OCI-LY3 (cell line): ENCODE measurements at regions not wholly inside any gene's neighbourhood (a gene's known extent, or its start where the extent isn't known, plus 50 kb on each side); places are given as distances from the start of the nearest gene placed in this dataset.
"Not testable (repeated sequence)": the region's sequence is repeated elsewhere in the genome, so short reads cannot be mapped to it uniquely, and the experiment has no call there.

Source experiments
- H2AFZ ChIP-seq: fragments of 200-600, 300-600 bp; shearing (Covaris generic); 2 replicates; pipeline ENCODE4 v1.6.0; 2014; ENCODE audit warnings: antibody characterized with exemption, low read depth, low read length
- H3K27ac ChIP-seq: fragments of 200-600, 300-600 bp; sonication (generic); 2 replicates; pipeline ENCODE4 v1.5.1; 2014; ENCODE audit warnings: mild to moderate bottlenecking, low read length, moderate library complexity, mixed read lengths
- H3K27me3 ChIP-seq: fragments of 200-600, 300-600 bp; sonication (generic); 2 replicates; pipeline ENCODE4 v1.6.1; 2014; ENCODE audit warnings: low read depth, low read length, mixed read lengths
- H3K36me3 ChIP-seq: fragments of 200-600, 300-600 bp; sonication (generic); replicated peaks from 2 replicates; pipeline ENCODE3; 2014; ENCODE audit warnings: low read depth, low read length, mixed read lengths
- H3K4me1 ChIP-seq: fragments of 300-600, 200-600 bp; sonication (generic); 2 replicates; pipeline ENCODE4 v1.6.1; 2014; ENCODE audit warnings: low read length, mixed read lengths
- H3K4me2 ChIP-seq: fragments of 200-600, 300-600 bp; sonication (generic); 2 replicates; pipeline ENCODE4 v1.6.1; 2014; ENCODE audit warnings: low read length, mixed read lengths
- H3K4me3 ChIP-seq: fragments of 300-600, 200-600 bp; sonication (generic); 2 replicates; pipeline ENCODE4 v1.5.1; 2014; ENCODE audit warnings: antibody characterized with exemption, mild to moderate bottlenecking, low read length, moderate library complexity
- H3K79me2 ChIP-seq: fragments of 300-600, 200-600 bp; shearing (Covaris generic); 2 replicates; pipeline ENCODE4 v1.6.1; 2014; ENCODE audit warnings: mild to moderate bottlenecking, low read length, mixed read lengths
- H3K9ac ChIP-seq: fragments of 300-600, 200-600 bp; shearing (Covaris generic); 2 replicates; pipeline ENCODE4 v1.6.0; 2014; ENCODE audit warnings: mild to moderate bottlenecking, low read length, moderate library complexity
- H3K9me3 ChIP-seq: fragments of 200-600, 300-600 bp; shearing (Covaris generic); 2 replicates; pipeline ENCODE4 v1.6.1; 2014; ENCODE audit warnings: low read length, mixed read lengths; ENCODE audit not compliant: insufficient read depth
- H4K20me1 ChIP-seq: fragments of 200-600, 300-600 bp; sonication (generic); 2 replicates; pipeline ENCODE4 v1.6.1; 2016; ENCODE audit warnings: low read length, mixed read lengths; ENCODE audit not compliant: insufficient read depth
- CTCF ChIP-seq: fragments of 200-600, 300-600 bp; sonication (generic); IDR thresholded peaks from 2 replicates; pipeline ENCODE4 v1.5.1; 2014; ENCODE audit warnings: antibody characterized with exemption, low read length, low read depth
- EZH2phosphoT487 ChIP-seq: fragments of 200-600 bp; shearing (Covaris generic); IDR thresholded peaks from 2 replicates; pipeline ENCODE4 v1.6.1; 2018; ENCODE audit warnings: antibody characterized with exemption, mixed run types, low read depth

- Histone ChIP-seq H3K36me3 (no peaks in the 10 kb centered on the region), H3K4me2 (no peak overlapping the region), H3K9ac (no peak overlapping the region), H3K4me3 (no peak overlapping the region), H2AFZ (no peak overlapping the region), H3K27me3 (no peaks in the 10 kb centered on the region), H3K9me3 (no peaks in the 10 kb centered on the region), H3K27ac (no peak overlapping the region), H3K4me1 (no peaks in the 10 kb centered on the region), H4K20me1 (no peaks in the 10 kb centered on the region), H3K79me2 (no peaks in the 10 kb centered on the region)
- no peak for TF ChIP-seq CTCF
- TF ChIP-seq EZH2phosphoT487: no peak
Measured at GRCh38 chr5:67855523-67855922, 360.0 kb upstream of the PIK3R1 start.

GRCh38 chr5:67850906-67851305, 364.6 kb upstream of the PIK3R1 start:
- H3K4me1 ChIP-seq, H3K4me3 ChIP-seq, H3K27ac ChIP-seq, H3K9ac ChIP-seq, H2AFZ ChIP-seq, H3K9me3 ChIP-seq, H3K36me3 ChIP-seq, H4K20me1 ChIP-seq, H3K4me2 ChIP-seq, H3K79me2 ChIP-seq, H3K27me3 ChIP-seq: not testable (repeated sequence)

- Histone ChIP-seq H3K4me1 (no peaks in the 10 kb centered on the region), H3K9ac (no peak overlapping the region), H3K27me3 (no peaks in the 10 kb centered on the region), H3K4me2 (no peak overlapping the region), H2AFZ (no peak overlapping the region), H4K20me1 (no peaks in the 10 kb centered on the region), H3K9me3 (no peaks in the 10 kb centered on the region), H3K79me2 (no peaks in the 10 kb centered on the region), H3K4me3 (no peak overlapping the region), H3K36me3 (no peaks in the 10 kb centered on the region), H3K27ac (no peak overlapping the region)
- TF ChIP-seq CTCF: no peak
- TF ChIP-seq EZH2phosphoT487: no peak
Measured at GRCh38 chr5:67844924-67845323, 370.6 kb upstream of the PIK3R1 start.

GRCh38 chr5:67842806-67843205, 372.8 kb upstream of the PIK3R1 start:
- H3K4me1 ChIP-seq: no peaks in the 10 kb centered on the region
- no peak for TF ChIP-seq EZH2phosphoT487
- TF ChIP-seq CTCF: no peak
- no peak overlapping the region for H2AFZ ChIP-seq
- H3K4me2 ChIP-seq: no peak overlapping the region
- H3K36me3 ChIP-seq: no peaks in the 10 kb centered on the region
- no peak overlapping the region for H3K4me3 ChIP-seq
- no peaks in the 10 kb centered on the region for H4K20me1 ChIP-seq
- H3K9ac ChIP-seq: no peak overlapping the region
- no peaks in the 10 kb centered on the region for H3K27me3 ChIP-seq
- no peaks in the 10 kb centered on the region for H3K9me3 ChIP-seq
- no peaks in the 10 kb centered on the region for H3K79me2 ChIP-seq
- no peak overlapping the region for H3K27ac ChIP-seq

GRCh38 chr5:67837225-67837624, 378.3 kb upstream of the PIK3R1 start:
- not testable (repeated sequence) for H2AFZ ChIP-seq, H4K20me1 ChIP-seq, H3K4me1 ChIP-seq, H3K4me3 ChIP-seq, H3K36me3 ChIP-seq, H3K4me2 ChIP-seq, H3K9ac ChIP-seq, H3K27me3 ChIP-seq, H3K79me2 ChIP-seq, H3K9me3 ChIP-seq, H3K27ac ChIP-seq

- H3K79me2 ChIP-seq, H3K27ac ChIP-seq, H3K9me3 ChIP-seq, H2AFZ ChIP-seq, H3K4me3 ChIP-seq, H4K20me1 ChIP-seq, H3K9ac ChIP-seq, H3K27me3 ChIP-seq, H3K4me2 ChIP-seq, H3K4me1 ChIP-seq, H3K36me3 ChIP-seq: not testable (repeated sequence)
Measured at GRCh38 chr5:67836496-67836895, 379.1 kb upstream of the PIK3R1 start.
